22Rv1 (cell line): ENCODE measurements at regions not wholly inside any gene's neighbourhood (a gene's known extent, or its start where the extent isn't known, plus 50 kb on each side); places are given as distances from the start of the nearest gene placed in this dataset.

Source experiments
- ZFX ChIP-seq: fragments of 450-650 bp; IDR thresholded peaks from 2 replicates; pipeline ENCODE4 v1.6.1; 2017; ENCODE audit warnings: antibody characterized with exemption, borderline replicate concordance
- TF ChIP-seq, protein P1 (sequence below): fragments of 450-650 bp; IDR thresholded peaks from 2 replicates; pipeline ENCODE4 v1.5.1; 2017; ENCODE audit warnings: mild to moderate bottlenecking

- TF ChIP-seq, protein P1, sequence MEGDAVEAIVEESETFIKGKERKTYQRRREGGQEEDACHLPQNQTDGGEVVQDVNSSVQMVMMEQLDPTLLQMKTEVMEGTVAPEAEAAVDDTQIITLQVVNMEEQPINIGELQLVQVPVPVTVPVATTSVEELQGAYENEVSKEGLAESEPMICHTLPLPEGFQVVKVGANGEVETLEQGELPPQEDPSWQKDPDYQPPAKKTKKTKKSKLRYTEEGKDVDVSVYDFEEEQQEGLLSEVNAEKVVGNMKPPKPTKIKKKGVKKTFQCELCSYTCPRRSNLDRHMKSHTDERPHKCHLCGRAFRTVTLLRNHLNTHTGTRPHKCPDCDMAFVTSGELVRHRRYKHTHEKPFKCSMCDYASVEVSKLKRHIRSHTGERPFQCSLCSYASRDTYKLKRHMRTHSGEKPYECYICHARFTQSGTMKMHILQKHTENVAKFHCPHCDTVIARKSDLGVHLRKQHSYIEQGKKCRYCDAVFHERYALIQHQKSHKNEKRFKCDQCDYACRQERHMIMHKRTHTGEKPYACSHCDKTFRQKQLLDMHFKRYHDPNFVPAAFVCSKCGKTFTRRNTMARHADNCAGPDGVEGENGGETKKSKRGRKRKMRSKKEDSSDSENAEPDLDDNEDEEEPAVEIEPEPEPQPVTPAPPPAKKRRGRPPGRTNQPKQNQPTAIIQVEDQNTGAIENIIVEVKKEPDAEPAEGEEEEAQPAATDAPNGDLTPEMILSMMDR: no peak
- no peak for TF ChIP-seq ZFX
Measured at GRCh38 chr20:60950974-60951373, 301.1 kb upstream of the CDH4 start.
